ENCODE measurements at regions not wholly inside any gene's neighbourhood (a gene's known extent, or its start where the extent isn't known, plus 50 kb on each side); places are given as distances from the start of the nearest gene placed in this dataset.

- H3K27me3 Mint-ChIP-seq (ENCODE audit: low read depth in 3 of 3) = peaks cover 0 to 2% (median 1%) of the 10 kb centered on the region in 3 donors
- H3K4me1 Mint-ChIP-seq = no peaks in the 10 kb centered on the region
- no peak overlapping the region for H3K27ac Mint-ChIP-seq
- Histone ChIP-seq H3K4me3 (replicated peaks in 1 of 3; ENCODE audit: low read depth in 2 of 3, low read length in 3 of 3) (no peak overlapping the region), H3K4me1 (ENCODE audit: control insufficient read depth in 1 of 2, insufficient read depth in 2 of 2, low read length in 2 of 2) (no peaks in the 10 kb centered on the region), H4K20me1 (ENCODE audit: insufficient read depth, low read length) (no peaks in the 10 kb centered on the region), H3K79me2 (ENCODE audit: insufficient read depth, low read length) (no peaks in the 10 kb centered on the region), H3K9me3 (replicated peaks in 1 of 2; ENCODE audit: control insufficient read depth in 1 of 2, insufficient read depth in 1 of 2, low read length in 2 of 2) (peaks cover 0 to 14% of the 10 kb centered on the region in 2 donors), H3K27ac (ENCODE audit: low read depth in 1 of 2, low read length in 2 of 2) (no peak overlapping the region), H3K27me3 (ENCODE audit: control insufficient read depth in 2 of 2, insufficient read depth in 2 of 2, low read length in 2 of 2) (no peaks in the 10 kb centered on the region), H3K36me3 (replicated peaks in 1 of 2; ENCODE audit: control insufficient read depth in 1 of 2, insufficient read depth in 2 of 2, low read length in 2 of 2) (no peaks in the 10 kb centered on the region), H2AFZ (ENCODE audit: insufficient read depth, low read depth, low read length, poor library complexity, severe bottlenecking) (no peak overlapping the region), H3K4me2 (replicated peaks; ENCODE audit: extremely low read depth, low read length, poor library complexity, severe bottlenecking) (no peak overlapping the region), H3K9ac (ENCODE audit: insufficient read depth, low read length, poor library complexity, severe bottlenecking) (no peak overlapping the region)
- H3K9me3 Mint-ChIP-seq = peaks cover 4 to 24% (median 10%) of the 10 kb centered on the region in 7 donors
- no peaks in the 10 kb centered on the region for H3K36me3 Mint-ChIP-seq
- intact Hi-C loops (cut with micrococcal nuclease) = no loop called here
- WGBS (ENCODE audit: insufficient coverage) = 73% methylated on average over 1 of the region's 7 CpGs
- no peak overlapping the region for H3K4me3 Mint-ChIP-seq
- DNase-seq = no peak
- TF ChIP-seq CTCF (IDR thresholded peaks at IDR 0.05) = no peak
These were observed 380.4 kb upstream of the MIS18BP1 start for GRCh38 chr14:45633220-45633984.

- H3K36me3 Mint-ChIP-seq = no peaks in the 10 kb centered on the region
- WGBS (ENCODE audit: insufficient coverage) = no CpG with 5 or more reads among the region's 2 CpGs
These were observed 368.7 kb upstream of the MIS18BP1 start for GRCh38 chr14:45621731-45622130.

More at GRCh38 chr14:45621731-45622130, 368.7 kb upstream of the MIS18BP1 start:
- Histone ChIP-seq H3K27ac (ENCODE audit: low read depth in 1 of 2, low read length in 2 of 2) (no peak overlapping the region), H3K4me1 (ENCODE audit: control insufficient read depth in 1 of 2, insufficient read depth in 2 of 2, low read length in 2 of 2) (no peaks in the 10 kb centered on the region), H3K4me3 (replicated peaks in 1 of 3; ENCODE audit: low read depth in 2 of 3, low read length in 3 of 3) (no peak overlapping the region), H3K4me2 (replicated peaks; ENCODE audit: extremely low read depth, low read length, poor library complexity, severe bottlenecking) (no peak overlapping the region), H4K20me1 (ENCODE audit: insufficient read depth, low read length) (no peaks in the 10 kb centered on the region), H3K27me3 (ENCODE audit: control insufficient read depth in 2 of 2, insufficient read depth in 2 of 2, low read length in 2 of 2) (no peaks in the 10 kb centered on the region), H3K36me3 (replicated peaks in 1 of 2; ENCODE audit: control insufficient read depth in 1 of 2, insufficient read depth in 2 of 2, low read length in 2 of 2) (no peaks in the 10 kb centered on the region), H3K9me3 (replicated peaks in 1 of 2; ENCODE audit: control insufficient read depth in 1 of 2, insufficient read depth in 1 of 2, low read length in 2 of 2) (peaks cover 0 to 3% of the 10 kb centered on the region in 2 donors), H2AFZ (ENCODE audit: insufficient read depth, low read depth, low read length, poor library complexity, severe bottlenecking) (no peak overlapping the region), H3K79me2 (ENCODE audit: insufficient read depth, low read length) (no peaks in the 10 kb centered on the region), H3K9ac (ENCODE audit: insufficient read depth, low read length, poor library complexity, severe bottlenecking) (no peak overlapping the region)
- peaks cover 0 to 5% (median 2%) of the 10 kb centered on the region in 7 donors for H3K9me3 Mint-ChIP-seq
- peaks cover 0 to 2% (median 0%) of the 10 kb centered on the region in 3 donors for H3K27me3 Mint-ChIP-seq (ENCODE audit: low read depth in 3 of 3)
- intact Hi-C loops (cut with micrococcal nuclease) = no loop called here
- no peak overlapping the region for H3K4me3 Mint-ChIP-seq
- no peak for DNase-seq
- no peaks in the 10 kb centered on the region for H3K4me1 Mint-ChIP-seq
- no peak overlapping the region for H3K27ac Mint-ChIP-seq
- no peak for TF ChIP-seq CTCF (IDR thresholded peaks at IDR 0.05)

Data from CD14-positive monocyte (primary cell).